Body of pancreas (tissue), 4 donors: ENCODE measurements at regions not wholly inside any gene's neighbourhood (a gene's known extent, or its start where the extent isn't known, plus 50 kb on each side); places are given as distances from the start of the nearest gene placed in this dataset.

ENCODE experiments used
- ATAC-seq: fragments of 150-250 bp; one replicate; pipeline ENCODE4 v1.9.1; 2016
- DNase-seq, 4 donors: peaks; one replicate each; pipeline ENCODE4 v3.0.0-alpha.2; 2019
- H3K27ac ChIP-seq, 4 donors: fragments of 200-600 bp; sonication (generic); 1 replicate in 3 of 4; 2 replicates in 1 of 4; pipeline versions ENCODE4 v1.5.1 to v1.6.1; 2016 to 2019; ENCODE audit warnings: mild to moderate bottlenecking in 1 of 4, mixed read lengths in 1 of 4, moderate library complexity in 1 of 4
- H3K27me3 ChIP-seq, 2 donors: fragments of 200-600 bp; sonication (generic); one replicate each; pipeline ENCODE4 v1.6.0; 2016; ENCODE audit warnings: mild to moderate bottlenecking in 1 of 2
- H3K36me3 ChIP-seq, 2 donors: fragments of 200-600 bp; sonication (generic); replicated peaks in 1 of 2; 2 replicates each; pipeline ENCODE4 v1.5.1; 2016; ENCODE audit warnings: low read depth in 2 of 2; ENCODE audit not compliant: insufficient read depth in 1 of 2
- H3K4me1 ChIP-seq: fragments of 200-600 bp; sonication (generic); one replicate; pipeline ENCODE4 v1.6.0; 2016
- H3K4me3 ChIP-seq, 2 donors: fragments of 200-600 bp; sonication (generic); 1 replicate in 1 of 2; 2 replicates in 1 of 2; pipeline ENCODE4 v1.5.1; 2016 to 2019
- H3K9me3 ChIP-seq, 3 donors: fragments of 200-600 bp; sonication (generic); 1 replicate in 2 of 3; 2 replicates in 1 of 3; pipeline ENCODE4 v1.5.1; 2016
- POLR2A ChIP-seq, 3 donors: fragments of 450-650 bp; IDR thresholded peaks; one replicate each; pipeline ENCODE4 v1.6.1; 2016; ENCODE audit warnings: antibody characterized with exemption in 3 of 3, mild to moderate bottlenecking in 2 of 3
- WGBS, 2 donors: methylation state at CpG; one replicate each; pipeline ENCODE4 v1.1.5; 2017; 5-methylcytosine and 5-hydroxymethylcytosine counted together
- intact Hi-C: fragments of 100-400 bp; cut with DNase I; formaldehyde crosslinking; loops from one replicate; pipeline ENCODE4 v1.15.1; 2023
- TF ChIP-seq, protein P1 (sequence below), 7 experiments: fragments of 450-650 bp in 4 of 7; fragments of 200-600 bp in 3 of 7; sonication (generic) in 3 of 7; IDR thresholded peaks; one replicate each; pipeline ENCODE4 v1.5.1; 2016 to 2019; ENCODE audit warnings: antibody characterized with exemption in 7 of 7

- TF ChIP-seq, protein P1, sequence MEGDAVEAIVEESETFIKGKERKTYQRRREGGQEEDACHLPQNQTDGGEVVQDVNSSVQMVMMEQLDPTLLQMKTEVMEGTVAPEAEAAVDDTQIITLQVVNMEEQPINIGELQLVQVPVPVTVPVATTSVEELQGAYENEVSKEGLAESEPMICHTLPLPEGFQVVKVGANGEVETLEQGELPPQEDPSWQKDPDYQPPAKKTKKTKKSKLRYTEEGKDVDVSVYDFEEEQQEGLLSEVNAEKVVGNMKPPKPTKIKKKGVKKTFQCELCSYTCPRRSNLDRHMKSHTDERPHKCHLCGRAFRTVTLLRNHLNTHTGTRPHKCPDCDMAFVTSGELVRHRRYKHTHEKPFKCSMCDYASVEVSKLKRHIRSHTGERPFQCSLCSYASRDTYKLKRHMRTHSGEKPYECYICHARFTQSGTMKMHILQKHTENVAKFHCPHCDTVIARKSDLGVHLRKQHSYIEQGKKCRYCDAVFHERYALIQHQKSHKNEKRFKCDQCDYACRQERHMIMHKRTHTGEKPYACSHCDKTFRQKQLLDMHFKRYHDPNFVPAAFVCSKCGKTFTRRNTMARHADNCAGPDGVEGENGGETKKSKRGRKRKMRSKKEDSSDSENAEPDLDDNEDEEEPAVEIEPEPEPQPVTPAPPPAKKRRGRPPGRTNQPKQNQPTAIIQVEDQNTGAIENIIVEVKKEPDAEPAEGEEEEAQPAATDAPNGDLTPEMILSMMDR (IDR thresholded peaks at IDR 0.05), result no peak
- TF ChIP-seq POLR2A (IDR thresholded peaks at IDR 0.05), result no peak
These were observed 397.4 kb upstream of the OR4E1 start for GRCh38 chr14:22071006-22071405.

GRCh38 chr14:22070119-22070982 is 396.7 kb upstream of the OR4E1 start:
- H3K27ac ChIP-seq, result no peak overlapping the region

More at GRCh38 chr14:22071006-22071405, 397.4 kb upstream of the OR4E1 start:
- peak in 1 of 4 donors; percentile 9 for DNase-seq
- H3K9me3 ChIP-seq, result no peaks in the 10 kb centered on the region
- H3K4me1 ChIP-seq, result no peaks in the 10 kb centered on the region
- H3K4me3 ChIP-seq, result no peak overlapping the region
- intact Hi-C loops, result no loop called here
- ATAC-seq, result no peak
- no peak overlapping the region for H3K27ac ChIP-seq
- no peaks in the 10 kb centered on the region for H3K36me3 ChIP-seq
- 62 to 66% methylated on average over 12 of the region's 12 CpGs for WGBS, 2 donors
- H3K27me3 ChIP-seq, result no peaks in the 10 kb centered on the region

GRCh38 chr14:22065347-22065746 is 391.7 kb upstream of the OR4E1 start:
- Histone ChIP-seq H3K27me3 (no peaks in the 10 kb centered on the region), H3K36me3 (no peaks in the 10 kb centered on the region), H3K9me3 (no peaks in the 10 kb centered on the region), H3K4me3 (no peak overlapping the region), H3K27ac (no peak overlapping the region), H3K4me1 (no peaks in the 10 kb centered on the region)
- intact Hi-C loops, result no loop called here
- WGBS, 2 donors, result 63 to 82% methylated on average over 1 of the region's 1 CpG
- DNase-seq (no peak), ATAC-seq (no peak)
- TF ChIP-seq, protein P1 (IDR thresholded peaks at IDR 0.05), result no peak
- no peak for TF ChIP-seq POLR2A (IDR thresholded peaks at IDR 0.05)

More at GRCh38 chr14:22070119-22070982, 396.7 kb upstream of the OR4E1 start:
- no peaks in the 10 kb centered on the region for H3K9me3 ChIP-seq
- 8 to 12% methylated on average over 12 of the region's 12 CpGs for WGBS, 2 donors
- H3K4me3 ChIP-seq, result no peak overlapping the region
- intact Hi-C loops, result no loop called here
- H3K4me1 ChIP-seq, result no peaks in the 10 kb centered on the region
- no peaks in the 10 kb centered on the region for H3K36me3 ChIP-seq
- ATAC-seq, result no peak
- H3K27me3 ChIP-seq, result no peaks in the 10 kb centered on the region
- peak in 1 of 4 donors; percentile 12 for DNase-seq
- TF ChIP-seq, protein P1 (IDR thresholded peaks at IDR 0.05), result no peak
- TF ChIP-seq POLR2A (IDR thresholded peaks at IDR 0.05), result no peak

- 73% methylated on average over 4 of the region's 4 CpGs for WGBS, 2 donors
- intact Hi-C loops, result no loop called here
- Histone ChIP-seq H3K36me3 (no peaks in the 10 kb centered on the region), H3K9me3 (no peaks in the 10 kb centered on the region), H3K4me1 (no peaks in the 10 kb centered on the region), H3K4me3 (no peak overlapping the region), H3K27ac (no peak overlapping the region), H3K27me3 (no peaks in the 10 kb centered on the region)
- no peak for ATAC-seq
- TF ChIP-seq POLR2A (IDR thresholded peaks at IDR 0.05), result no peak
- TF ChIP-seq, protein P1 (IDR thresholded peaks at IDR 0.05), result no peak
- no peak for DNase-seq
These were observed 385.6 kb upstream of the OR4E1 start for GRCh38 chr14:22059201-22059600.

- no peaks in the 10 kb centered on the region for H3K27me3 ChIP-seq
- 43 to 48% methylated on average over 3 of the region's 3 CpGs for WGBS, 2 donors
- TF ChIP-seq, protein P1 (IDR thresholded peaks at IDR 0.05), result no peak
- no peak for TF ChIP-seq POLR2A (IDR thresholded peaks at IDR 0.05)
- H3K36me3 ChIP-seq, result no peaks in the 10 kb centered on the region
- intact Hi-C loops, result no loop called here
- H3K9me3 ChIP-seq, result no peaks in the 10 kb centered on the region
- H3K4me3 ChIP-seq, result no peak overlapping the region
- DNase-seq (no peak), ATAC-seq (no peak)
- no peak overlapping the region for H3K27ac ChIP-seq
- no peaks in the 10 kb centered on the region for H3K4me1 ChIP-seq
These were observed 379.2 kb upstream of the OR4E1 start for GRCh38 chr14:22052795-22053194.
